Brain microvascular endothelial cell (primary cell): ENCODE measurements at regions not wholly inside any gene's neighbourhood (a gene's known extent, or its start where the extent isn't known, plus 50 kb on each side); places are given as distances from the start of the nearest gene placed in this dataset.

ENCODE experiments used
- DNase-seq: peaks from one replicate; pipeline ENCODE4 v3.0.0-alpha.2; 2020
- H3K27ac ChIP-seq: fragments of 250-450 bp; sonication (Bioruptor Pico); 2 replicates; pipeline ENCODE4 v1.5.1; 2020; ENCODE audit warnings: mild to moderate bottlenecking, moderate library complexity
- H3K27me3 ChIP-seq: fragments of 250-450 bp; sonication (Bioruptor Pico); replicated peaks from 2 replicates; pipeline ENCODE4 v1.5.1; 2020; ENCODE audit warnings: mild to moderate bottlenecking
- H3K36me3 ChIP-seq: fragments of 250-450 bp; sonication (Bioruptor Pico); replicated peaks from 2 replicates; pipeline ENCODE4 v1.5.1; 2020; ENCODE audit warnings: mild to moderate bottlenecking
- H3K4me3 ChIP-seq: 2 replicates; pipeline ENCODE4 v1.5.1; 2011; ENCODE audit warnings: low read depth, mild to moderate bottlenecking, control low read depth, low read length, moderate library complexity
- in situ Hi-C: cut with HindIII; loops from 2 replicates; pipeline ENCODE4 v1.10.0; 2017; ENCODE audit warnings: low sequenced_read_pairs, low pct_ligation_motif_present
- TF ChIP-seq, protein P1 (sequence below): IDR thresholded peaks from 2 replicates; pipeline ENCODE4 v1.5.1; 2011; ENCODE audit warnings: low read depth, mild to moderate bottlenecking, moderate library complexity, low read length, control low read depth, inconsistent platforms; ENCODE audit errors: missing control alignments

DNA sequence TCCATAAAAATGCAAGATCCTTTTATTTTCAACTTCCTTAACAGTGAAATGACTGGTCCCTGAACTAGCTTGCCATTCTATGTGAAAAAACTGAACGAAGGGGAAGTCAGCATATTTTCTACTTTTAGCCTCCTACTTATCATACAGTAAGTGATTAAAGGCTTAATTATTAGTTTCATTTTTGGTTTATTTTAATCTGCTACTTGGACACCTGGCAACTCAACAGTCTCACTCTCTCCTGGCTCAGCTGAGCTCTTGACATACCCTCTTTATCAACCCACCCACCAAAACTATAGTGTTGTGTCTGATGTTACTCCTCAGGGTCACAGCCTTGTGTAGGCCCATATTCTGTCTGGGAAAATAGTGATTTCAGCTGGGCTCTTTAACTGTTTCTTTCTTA is 86.2 kb upstream of the CPXCR1 start:
- H3K4me3 ChIP-seq, result no peak overlapping the region
- TF ChIP-seq, protein P1, sequence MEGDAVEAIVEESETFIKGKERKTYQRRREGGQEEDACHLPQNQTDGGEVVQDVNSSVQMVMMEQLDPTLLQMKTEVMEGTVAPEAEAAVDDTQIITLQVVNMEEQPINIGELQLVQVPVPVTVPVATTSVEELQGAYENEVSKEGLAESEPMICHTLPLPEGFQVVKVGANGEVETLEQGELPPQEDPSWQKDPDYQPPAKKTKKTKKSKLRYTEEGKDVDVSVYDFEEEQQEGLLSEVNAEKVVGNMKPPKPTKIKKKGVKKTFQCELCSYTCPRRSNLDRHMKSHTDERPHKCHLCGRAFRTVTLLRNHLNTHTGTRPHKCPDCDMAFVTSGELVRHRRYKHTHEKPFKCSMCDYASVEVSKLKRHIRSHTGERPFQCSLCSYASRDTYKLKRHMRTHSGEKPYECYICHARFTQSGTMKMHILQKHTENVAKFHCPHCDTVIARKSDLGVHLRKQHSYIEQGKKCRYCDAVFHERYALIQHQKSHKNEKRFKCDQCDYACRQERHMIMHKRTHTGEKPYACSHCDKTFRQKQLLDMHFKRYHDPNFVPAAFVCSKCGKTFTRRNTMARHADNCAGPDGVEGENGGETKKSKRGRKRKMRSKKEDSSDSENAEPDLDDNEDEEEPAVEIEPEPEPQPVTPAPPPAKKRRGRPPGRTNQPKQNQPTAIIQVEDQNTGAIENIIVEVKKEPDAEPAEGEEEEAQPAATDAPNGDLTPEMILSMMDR, result no peak
- in situ Hi-C loops, result no loop called here
- no peaks in the 10 kb centered on the region for H3K27me3 ChIP-seq
- H3K36me3 ChIP-seq, result no peaks in the 10 kb centered on the region
- DNase-seq, result no peak
- no peak overlapping the region for H3K27ac ChIP-seq

- TF ChIP-seq, protein P1, result no peak
- no peaks in the 10 kb centered on the region for H3K36me3 ChIP-seq
- no peak for DNase-seq
- H3K27me3 ChIP-seq, result no peaks in the 10 kb centered on the region
- H3K27ac ChIP-seq, result no peak overlapping the region
- in situ Hi-C loops, result no loop called here
- H3K4me3 ChIP-seq, result no peak overlapping the region
These were observed 74.8 kb upstream of the CPXCR1 start for GRCh38 chrX:88672261-88672660.
